ENCODE measurements at regions not wholly inside any gene's neighbourhood (a gene's known extent, or its start where the extent isn't known, plus 50 kb on each side); places are given as distances from the start of the nearest gene placed in this dataset.

DNA sequence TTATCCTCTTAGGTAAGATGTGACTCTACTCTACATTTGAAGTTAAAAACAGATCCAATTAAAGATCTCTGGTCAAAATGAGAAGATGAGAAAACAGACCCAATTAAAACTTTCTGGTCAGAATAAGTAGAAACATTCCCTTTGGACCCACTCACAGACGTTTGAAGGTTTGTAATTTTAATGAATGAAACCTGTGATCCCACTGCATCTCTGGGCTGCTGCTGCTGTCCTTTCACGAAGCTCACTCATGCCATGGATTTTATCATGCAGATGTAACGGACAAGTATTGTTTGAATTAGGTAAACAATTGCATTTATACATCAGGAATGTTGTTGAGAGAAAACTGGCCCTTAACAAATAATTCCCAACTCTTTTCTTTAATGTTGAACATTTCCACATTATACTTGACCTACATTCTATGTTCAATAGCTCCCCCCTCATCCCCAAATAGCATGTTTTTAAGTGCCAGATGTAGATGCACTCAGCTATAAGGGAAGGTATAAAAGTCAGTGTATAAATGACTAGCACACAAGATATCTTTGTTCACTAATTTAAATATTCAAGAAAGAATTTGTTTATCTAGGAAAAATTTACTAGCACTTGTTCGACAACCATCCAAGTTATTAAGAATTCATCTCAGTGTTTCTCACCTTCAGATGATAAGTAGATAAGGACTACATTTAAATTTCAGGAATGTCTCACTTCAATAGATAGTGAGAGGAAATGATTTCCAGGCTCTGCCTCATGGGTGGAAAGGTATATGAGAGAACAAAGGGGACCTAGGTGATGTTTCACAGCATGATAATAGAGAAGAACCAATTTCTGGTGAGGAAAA lies 202.3 kb upstream of the LMNTD1 start:
- H3K27ac ChIP-seq (ENCODE audit: low read length): no peak overlapping the region
- H3K4me3 ChIP-seq (ENCODE audit: low read length): no peak overlapping the region
- H4K20me1 ChIP-seq (ENCODE audit: insufficient read depth, low read length): no peaks in the 10 kb centered on the region
- H3K9me3 ChIP-seq (replicated peaks; ENCODE audit: insufficient read depth, low read length): no peaks in the 10 kb centered on the region
- no peak overlapping the region for H2AFZ ChIP-seq (ENCODE audit: low read length)
- TF ChIP-seq EZH2phosphoT487 (IDR thresholded peaks at IDR 0.05; ENCODE audit: low read length) (no peak), EZH2 (optimal IDR thresholded peaks at IDR 0.05; ENCODE audit: low read depth, low read length) (no peak)
- TF ChIP-seq, protein P1, sequence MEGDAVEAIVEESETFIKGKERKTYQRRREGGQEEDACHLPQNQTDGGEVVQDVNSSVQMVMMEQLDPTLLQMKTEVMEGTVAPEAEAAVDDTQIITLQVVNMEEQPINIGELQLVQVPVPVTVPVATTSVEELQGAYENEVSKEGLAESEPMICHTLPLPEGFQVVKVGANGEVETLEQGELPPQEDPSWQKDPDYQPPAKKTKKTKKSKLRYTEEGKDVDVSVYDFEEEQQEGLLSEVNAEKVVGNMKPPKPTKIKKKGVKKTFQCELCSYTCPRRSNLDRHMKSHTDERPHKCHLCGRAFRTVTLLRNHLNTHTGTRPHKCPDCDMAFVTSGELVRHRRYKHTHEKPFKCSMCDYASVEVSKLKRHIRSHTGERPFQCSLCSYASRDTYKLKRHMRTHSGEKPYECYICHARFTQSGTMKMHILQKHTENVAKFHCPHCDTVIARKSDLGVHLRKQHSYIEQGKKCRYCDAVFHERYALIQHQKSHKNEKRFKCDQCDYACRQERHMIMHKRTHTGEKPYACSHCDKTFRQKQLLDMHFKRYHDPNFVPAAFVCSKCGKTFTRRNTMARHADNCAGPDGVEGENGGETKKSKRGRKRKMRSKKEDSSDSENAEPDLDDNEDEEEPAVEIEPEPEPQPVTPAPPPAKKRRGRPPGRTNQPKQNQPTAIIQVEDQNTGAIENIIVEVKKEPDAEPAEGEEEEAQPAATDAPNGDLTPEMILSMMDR (IDR thresholded peaks at IDR 0.05; ENCODE audit: low read length): no peak
- no peaks in the 10 kb centered on the region for H3F3A ChIP-seq (ENCODE audit: insufficient read depth, low read length)
- H3K27me3 ChIP-seq (replicated peaks; ENCODE audit: insufficient read depth, low read length): no peaks in the 10 kb centered on the region
- H3K4me1 ChIP-seq (ENCODE audit: low read length): no peaks in the 10 kb centered on the region
- no peak overlapping the region for H3K4me2 ChIP-seq (ENCODE audit: low read depth, low read length)
- DNase-seq: no peak
- no peaks in the 10 kb centered on the region for H3K36me3 ChIP-seq (replicated peaks; ENCODE audit: insufficient read depth, low read length)
- H3K79me2 ChIP-seq (ENCODE audit: low read length): no peaks in the 10 kb centered on the region
- H3K9me2 ChIP-seq (replicated peaks; ENCODE audit: insufficient read depth, low read length): no peaks in the 10 kb centered on the region
- no peak overlapping the region for H3K9ac ChIP-seq (ENCODE audit: low read length)

DNA sequence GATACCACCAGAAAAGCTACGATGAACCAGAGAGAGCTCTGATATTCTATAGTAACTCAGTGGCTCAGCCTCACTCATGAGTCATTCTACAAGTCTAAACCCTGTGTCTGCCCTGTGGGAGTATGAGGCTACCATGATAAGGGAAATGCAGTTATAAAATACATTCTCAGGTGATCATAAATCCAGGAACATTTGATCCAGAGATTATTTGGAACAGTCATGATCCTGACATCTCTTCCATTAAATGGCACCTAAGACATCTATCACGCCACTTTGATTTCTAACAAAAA lies 202.6 kb upstream of the RASSF8 start:
- H4K20me1 ChIP-seq (ENCODE audit: insufficient read depth, low read length): no peaks in the 10 kb centered on the region
- DNase-seq: no peak
- no peaks in the 10 kb centered on the region for H3K9me2 ChIP-seq (replicated peaks; ENCODE audit: insufficient read depth, low read length)
- H3K27me3 ChIP-seq (replicated peaks; ENCODE audit: insufficient read depth, low read length): no peaks in the 10 kb centered on the region
- H3K27ac ChIP-seq (ENCODE audit: low read length): no peak overlapping the region
- no peaks in the 10 kb centered on the region for H3K79me2 ChIP-seq (ENCODE audit: low read length)
- TF ChIP-seq EZH2phosphoT487 (IDR thresholded peaks at IDR 0.05; ENCODE audit: low read length): no peak
- no peak for TF ChIP-seq EZH2 (optimal IDR thresholded peaks at IDR 0.05; ENCODE audit: low read depth, low read length)
- TF ChIP-seq, protein P1 (IDR thresholded peaks at IDR 0.05; ENCODE audit: low read length): no peak
- H3K9ac ChIP-seq (ENCODE audit: low read length): no peak overlapping the region
- no peaks in the 10 kb centered on the region for H3K4me1 ChIP-seq (ENCODE audit: low read length)
- no peak overlapping the region for H3K4me2 ChIP-seq (ENCODE audit: low read depth, low read length)
- no peak overlapping the region for H3K4me3 ChIP-seq (ENCODE audit: low read length)
- no peaks in the 10 kb centered on the region for H3K9me3 ChIP-seq (replicated peaks; ENCODE audit: insufficient read depth, low read length)
- no peaks in the 10 kb centered on the region for H3F3A ChIP-seq (ENCODE audit: insufficient read depth, low read length)
- no peaks in the 10 kb centered on the region for H3K36me3 ChIP-seq (replicated peaks; ENCODE audit: insufficient read depth, low read length)
- H2AFZ ChIP-seq (ENCODE audit: low read length): no peak overlapping the region

DNA sequence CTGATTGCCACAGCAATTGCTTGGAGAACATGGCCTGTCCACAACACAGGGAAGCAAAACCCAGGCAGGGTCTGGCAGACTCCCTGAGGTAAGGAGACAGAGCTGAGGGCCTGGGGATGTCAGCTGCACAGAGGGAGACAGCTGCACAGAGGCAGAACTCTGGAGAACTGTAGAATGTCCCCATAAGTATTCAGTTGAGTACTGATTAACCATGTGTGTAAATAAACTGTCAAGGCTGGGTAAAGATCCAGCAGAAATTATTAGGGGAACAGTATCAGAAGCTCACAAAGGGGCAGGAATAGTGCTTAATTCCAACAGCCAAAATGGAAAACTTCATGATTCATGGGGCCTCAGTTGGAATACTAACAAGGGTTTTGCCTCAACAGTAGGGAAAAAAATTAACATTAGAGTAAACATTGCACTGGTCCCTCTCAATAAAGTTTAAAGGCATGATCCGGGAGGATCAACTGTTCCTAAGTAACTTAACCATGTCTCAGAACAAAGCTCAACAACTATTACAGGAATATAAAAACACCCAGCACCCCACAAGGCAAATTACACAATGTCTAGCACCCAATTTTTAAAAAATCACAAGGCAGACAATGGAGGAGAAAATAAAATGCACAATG lies 201.3 kb upstream of the RASSF8 start:
- no peak for DNase-seq
- Histone ChIP-seq H3K27me3 (replicated peaks; ENCODE audit: insufficient read depth, low read length) (no peaks in the 10 kb centered on the region), H3K9me3 (replicated peaks; ENCODE audit: insufficient read depth, low read length) (no peaks in the 10 kb centered on the region), H3K4me3 (ENCODE audit: low read length) (no peak overlapping the region), H3K4me1 (ENCODE audit: low read length) (no peaks in the 10 kb centered on the region), H3K36me3 (replicated peaks; ENCODE audit: insufficient read depth, low read length) (no peaks in the 10 kb centered on the region), H2AFZ (ENCODE audit: low read length) (no peak overlapping the region), H3K9me2 (replicated peaks; ENCODE audit: insufficient read depth, low read length) (no peaks in the 10 kb centered on the region), H4K20me1 (ENCODE audit: insufficient read depth, low read length) (no peaks in the 10 kb centered on the region), H3K79me2 (ENCODE audit: low read length) (no peaks in the 10 kb centered on the region), H3K4me2 (ENCODE audit: low read depth, low read length) (no peak overlapping the region), H3K27ac (ENCODE audit: low read length) (no peak overlapping the region), H3F3A (ENCODE audit: insufficient read depth, low read length) (no peaks in the 10 kb centered on the region), H3K9ac (ENCODE audit: low read length) (no peak overlapping the region)
- TF ChIP-seq EZH2phosphoT487 (IDR thresholded peaks at IDR 0.05; ENCODE audit: low read length) (no peak), EZH2 (optimal IDR thresholded peaks at IDR 0.05; ENCODE audit: low read depth, low read length) (no peak)
- TF ChIP-seq, protein P1 (IDR thresholded peaks at IDR 0.05; ENCODE audit: low read length): no peak

Data from MM.1S (cell line).